ENCODE measurements at regions not wholly inside any gene's neighbourhood (a gene's known extent, or its start where the extent isn't known, plus 50 kb on each side); places are given as distances from the start of the nearest gene placed in this dataset.

DNA sequence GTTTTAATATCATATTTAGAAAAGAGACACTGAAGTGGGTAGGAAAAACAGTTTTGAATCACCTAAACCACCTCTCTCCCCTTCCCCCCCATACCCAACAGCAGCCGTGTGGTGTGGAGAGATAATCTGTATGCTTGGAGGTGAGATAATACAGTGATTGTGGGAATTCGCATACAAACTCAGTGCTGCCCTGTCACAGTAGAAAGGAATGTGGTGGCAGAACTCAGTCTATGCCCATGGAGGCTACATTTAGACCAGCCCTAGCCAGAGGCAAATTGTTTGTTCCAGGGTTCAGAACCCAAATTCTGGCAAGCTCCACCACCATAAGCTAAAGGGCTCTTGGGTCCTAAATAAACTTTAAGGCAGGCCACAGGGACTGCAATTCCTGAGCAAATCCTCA, 827.0 kb downstream of the C12orf50 start:
- TF ChIP-seq EZH2 (IDR thresholded peaks at IDR 0.05) (no peak), EZH2phosphoT487 (IDR thresholded peaks at IDR 0.05) (no peak)
